WTC11 (cell line): ENCODE measurements at regions not wholly inside any gene's neighbourhood (a gene's known extent, or its start where the extent isn't known, plus 50 kb on each side); places are given as distances from the start of the nearest gene placed in this dataset.

ENCODE experiments used
- ATAC-seq: fragments of 200-7000 bp; cut with Tn5 transposase; 2 replicates; pipeline ENCODE4 v1.10.0; 2021; ENCODE audit warnings: mild to moderate bottlenecking, moderate library complexity
- CTCF ChIA-PET: fragments of 300-600 bp; sonication (Branson Sonifier 250); formaldehyde crosslinking; loops from one replicate; lab custom pipeline; 2021; ENCODE audit warnings: antibody characterized with exemption; lab: Charles Lee
- POLR2A ChIA-PET: fragments of 350-600 bp; sonication (Branson Sonifier 250); formaldehyde crosslinking; loops from one replicate; lab custom pipeline; 2021; ENCODE audit warnings: antibody characterized with exemption; lab: Charles Lee
- DNase-seq: peaks from one replicate; pipeline ENCODE4 v3.0.0; 2021; ENCODE audit warnings: low spot score
- H3K27ac Mint-ChIP-seq: 2 replicates; pipeline ENCODE4 v1.8.0; 2021; ENCODE audit warnings: mixed read lengths
- H3K27me3 Mint-ChIP-seq: 2 replicates; pipeline ENCODE4 v1.8.0; 2021; ENCODE audit warnings: low read depth, mild to moderate bottlenecking, moderate library complexity, mixed read lengths
- H3K36me3 Mint-ChIP-seq: 2 replicates; pipeline ENCODE4 v1.8.0; 2021; ENCODE audit warnings: mixed read lengths
- H3K4me1 Mint-ChIP-seq: 2 replicates; pipeline ENCODE4 v1.8.0; 2022; ENCODE audit warnings: mixed read lengths
- H3K4me3 Mint-ChIP-seq: 2 replicates; pipeline ENCODE4 v1.8.0; 2021; ENCODE audit warnings: mild to moderate bottlenecking, moderate library complexity, mixed read lengths
- H3K9me3 Mint-ChIP-seq: 2 replicates; pipeline ENCODE4 v1.8.0; 2021; ENCODE audit warnings: mixed read lengths
- AFF4 ChIP-seq: sonication (generic); formaldehyde crosslinking; IDR thresholded peaks from 2 replicates; pipeline ENCODE4 v1.8.1; 2023; ENCODE audit warnings: mild to moderate bottlenecking, missing genetic modification reagents, borderline replicate concordance
- CREB1 ChIP-seq: sonication (generic); formaldehyde crosslinking; IDR thresholded peaks from 2 replicates; pipeline ENCODE4 v1.8.0; 2023; ENCODE audit warnings: mild to moderate bottlenecking, missing genetic modification reagents
- ELF4 ChIP-seq: sonication (generic); formaldehyde crosslinking; IDR thresholded peaks from 2 replicates; pipeline ENCODE4 v1.8.1; 2022; ENCODE audit warnings: low read depth, mild to moderate bottlenecking, moderate library complexity, missing genetic modification reagents
- EMX1 ChIP-seq: fragments of 250-450 bp; sonication (Bioruptor Pico); IDR thresholded peaks from 2 replicates; pipeline ENCODE4 v1.8.0; 2021; ENCODE audit warnings: mild to moderate bottlenecking
- ETV6 ChIP-seq: sonication (generic); formaldehyde crosslinking; IDR thresholded peaks from 2 replicates; pipeline ENCODE4 v1.8.1; 2022; ENCODE audit warnings: mild to moderate bottlenecking, missing genetic modification reagents
- MYBL2 ChIP-seq: sonication (generic); formaldehyde crosslinking; IDR thresholded peaks from 2 replicates; pipeline ENCODE4 v1.8.1; 2023; ENCODE audit warnings: mild to moderate bottlenecking, moderate library complexity, missing genetic modification reagents
- SOX15 ChIP-seq: fragments of 250-450 bp; sonication (Bioruptor Pico); IDR thresholded peaks from 2 replicates; pipeline ENCODE4 v1.9.0; 2021; ENCODE audit warnings: mild to moderate bottlenecking
- USF1 ChIP-seq: sonication (generic); formaldehyde crosslinking; IDR thresholded peaks from 2 replicates; pipeline ENCODE4 v1.8.0; 2022; ENCODE audit warnings: mild to moderate bottlenecking, missing genetic modification reagents
- USF2 ChIP-seq: sonication (generic); formaldehyde crosslinking; IDR thresholded peaks from 2 replicates; pipeline ENCODE4 v1.8.1; 2023; ENCODE audit warnings: mild to moderate bottlenecking, missing genetic modification reagents, moderate library complexity
- ZNF425 ChIP-seq: fragments of 250-450 bp; sonication (Bioruptor Pico); conservative IDR thresholded peaks from 2 replicates; pipeline ENCODE4 v1.9.0; 2021; ENCODE audit warnings: mild to moderate bottlenecking
- ZNF671 ChIP-seq: fragments of 250-450 bp; sonication (Bioruptor Pico); IDR thresholded peaks from 2 replicates; pipeline ENCODE4 v1.8.0; 2021; ENCODE audit warnings: mild to moderate bottlenecking
- TF ChIP-seq, protein P1 (sequence below): sonication (generic); formaldehyde crosslinking; IDR thresholded peaks from 2 replicates; pipeline ENCODE4 v1.8.0; 2022; ENCODE audit warnings: missing genetic modification reagents
- TF ChIP-seq, protein P2 (sequence below): fragments of 250-450 bp; sonication (Bioruptor Pico); IDR thresholded peaks from 2 replicates; pipeline ENCODE4 v1.8.0; 2021; ENCODE audit warnings: mild to moderate bottlenecking

DNA sequence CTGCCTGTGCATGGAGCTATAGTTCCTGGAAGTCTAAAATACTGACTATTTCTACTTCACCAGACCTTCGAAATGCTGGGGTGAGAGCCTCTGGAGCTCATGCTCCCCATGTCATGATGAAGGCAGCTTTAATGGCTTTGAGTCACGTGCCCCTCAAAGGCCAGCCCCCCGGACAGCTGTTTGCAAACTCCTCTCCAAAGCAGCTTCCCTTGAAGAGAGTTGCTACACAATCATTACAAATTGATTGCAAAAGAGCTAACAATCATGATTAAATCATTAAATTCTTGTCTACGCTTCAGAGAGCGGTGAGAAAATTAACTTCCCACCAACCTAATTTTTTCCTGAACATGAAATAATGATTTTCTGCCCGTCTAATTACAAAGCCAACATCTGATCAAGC, 134.8 kb upstream of the IRX6 start:
- no peak for DNase-seq
- ChIA-PET CTCF (interaction anchor here (0.9 to 4.0 kb wide), 4 partner anchors 18 to 90 kb away, joined by 3 to 11 read pairs (median 4); no protein-coding TSS in a partner anchor), POLR2A (interaction anchor here (0.6 kb wide), 1 partner anchor 142 kb away, joined by 3 read pairs; no protein-coding TSS in a partner anchor)
- Mint-ChIP-seq H3K27me3 (no peaks in the 10 kb centered on the region; the same call in 1 of the 2 replicates), H3K27ac (no peak overlapping the region), H3K4me1 (peaks cover 25% of the 10 kb centered on the region), H3K36me3 (peaks cover 16% of the 10 kb centered on the region)
- TF ChIP-seq MYBL2 (CRISPR knock-in tag): no peak
- TF ChIP-seq USF2 (CRISPR knock-in tag): peak; percentile 81
- peak; percentile 75 for TF ChIP-seq USF1 (CRISPR knock-in tag)
- TF ChIP-seq, all 79 proteins: peak for 2
- no peak for ATAC-seq
- Mint-ChIP-seq H3K4me3 (no peak overlapping the region), H3K9me3 (peaks cover 24% of the 10 kb centered on the region)

GRCh38 chr16:55189682-55190636, 134.0 kb upstream of the IRX6 start:
- ChIA-PET CTCF (interaction anchor here (1.8 to 4.0 kb wide), 2 partner anchors 18 to 68 kb away, joined by 4 to 11 read pairs; no protein-coding TSS in a partner anchor), POLR2A (interaction anchor here (0.6 kb wide), 1 partner anchor 105 kb away, joined by 3 read pairs; no protein-coding TSS in a partner anchor)
- peak; percentile 16 for DNase-seq
- H3K4me3 Mint-ChIP-seq: peak overlapping the region; percentile 40
- TF ChIP-seq ETV6 (CRISPR knock-in tag) (0 out of 2 replicates have a peak, but pooled peaks have one; percentile 29), ZNF425 (CRISPR knock-in tag) (no peak)
- TF ChIP-seq, protein P1, sequence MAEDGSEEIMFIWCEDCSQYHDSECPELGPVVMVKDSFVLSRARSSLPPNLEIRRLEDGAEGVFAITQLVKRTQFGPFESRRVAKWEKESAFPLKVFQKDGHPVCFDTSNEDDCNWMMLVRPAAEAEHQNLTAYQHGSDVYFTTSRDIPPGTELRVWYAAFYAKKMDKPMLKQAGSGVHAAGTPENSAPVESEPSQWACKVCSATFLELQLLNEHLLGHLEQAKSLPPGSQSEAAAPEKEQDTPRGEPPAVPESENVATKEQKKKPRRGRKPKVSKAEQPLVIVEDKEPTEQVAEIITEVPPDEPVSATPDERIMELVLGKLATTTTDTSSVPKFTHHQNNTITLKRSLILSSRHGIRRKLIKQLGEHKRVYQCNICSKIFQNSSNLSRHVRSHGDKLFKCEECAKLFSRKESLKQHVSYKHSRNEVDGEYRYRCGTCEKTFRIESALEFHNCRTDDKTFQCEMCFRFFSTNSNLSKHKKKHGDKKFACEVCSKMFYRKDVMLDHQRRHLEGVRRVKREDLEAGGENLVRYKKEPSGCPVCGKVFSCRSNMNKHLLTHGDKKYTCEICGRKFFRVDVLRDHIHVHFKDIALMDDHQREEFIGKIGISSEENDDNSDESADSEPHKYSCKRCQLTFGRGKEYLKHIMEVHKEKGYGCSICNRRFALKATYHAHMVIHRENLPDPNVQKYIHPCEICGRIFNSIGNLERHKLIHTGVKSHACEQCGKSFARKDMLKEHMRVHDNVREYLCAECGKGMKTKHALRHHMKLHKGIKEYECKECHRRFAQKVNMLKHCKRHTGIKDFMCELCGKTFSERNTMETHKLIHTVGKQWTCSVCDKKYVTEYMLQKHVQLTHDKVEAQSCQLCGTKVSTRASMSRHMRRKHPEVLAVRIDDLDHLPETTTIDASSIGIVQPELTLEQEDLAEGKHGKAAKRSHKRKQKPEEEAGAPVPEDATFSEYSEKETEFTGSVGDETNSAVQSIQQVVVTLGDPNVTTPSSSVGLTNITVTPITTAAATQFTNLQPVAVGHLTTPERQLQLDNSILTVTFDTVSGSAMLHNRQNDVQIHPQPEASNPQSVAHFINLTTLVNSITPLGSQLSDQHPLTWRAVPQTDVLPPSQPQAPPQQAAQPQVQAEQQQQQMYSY: 0 out of 2 replicates have a peak, but pooled peaks have one; percentile 15
- H3K36me3 Mint-ChIP-seq: peaks cover 16% of the 10 kb centered on the region
- peaks cover 21% of the 10 kb centered on the region for H3K4me1 Mint-ChIP-seq
- peak; percentile 79 for ATAC-seq
- no peak overlapping the region for H3K27ac Mint-ChIP-seq
- peaks cover 24% of the 10 kb centered on the region for H3K9me3 Mint-ChIP-seq
- H3K27me3 Mint-ChIP-seq: no peaks in the 10 kb centered on the region; the same call in 1 of the 2 replicates

GRCh38 chr16:55192734-55193133, 131.3 kb upstream of the IRX6 start:
- no peak overlapping the region for H3K4me3 Mint-ChIP-seq
- H3K9me3 Mint-ChIP-seq: peaks cover 38% of the 10 kb centered on the region
- no peaks in the 10 kb centered on the region; the same call in 1 of the 2 replicates for H3K27me3 Mint-ChIP-seq
- POLR2A ChIA-PET: no interaction called here
- CTCF ChIA-PET: no interaction called here
- H3K36me3 Mint-ChIP-seq: peaks cover 26% of the 10 kb centered on the region
- peaks cover 27% of the 10 kb centered on the region for H3K4me1 Mint-ChIP-seq
- no peak for ATAC-seq
- no peak overlapping the region for H3K27ac Mint-ChIP-seq
- no peak for DNase-seq
- TF ChIP-seq MYBL2 (CRISPR knock-in tag) (no peak), CREB1 (CRISPR knock-in tag) (no peak), AFF4 (CRISPR knock-in tag) (no peak), ZNF671 (CRISPR knock-in tag) (no peak), ELF4 (no peak), EMX1 (no peak), SOX15 (CRISPR knock-in tag) (no peak)
- TF ChIP-seq, protein P2, sequence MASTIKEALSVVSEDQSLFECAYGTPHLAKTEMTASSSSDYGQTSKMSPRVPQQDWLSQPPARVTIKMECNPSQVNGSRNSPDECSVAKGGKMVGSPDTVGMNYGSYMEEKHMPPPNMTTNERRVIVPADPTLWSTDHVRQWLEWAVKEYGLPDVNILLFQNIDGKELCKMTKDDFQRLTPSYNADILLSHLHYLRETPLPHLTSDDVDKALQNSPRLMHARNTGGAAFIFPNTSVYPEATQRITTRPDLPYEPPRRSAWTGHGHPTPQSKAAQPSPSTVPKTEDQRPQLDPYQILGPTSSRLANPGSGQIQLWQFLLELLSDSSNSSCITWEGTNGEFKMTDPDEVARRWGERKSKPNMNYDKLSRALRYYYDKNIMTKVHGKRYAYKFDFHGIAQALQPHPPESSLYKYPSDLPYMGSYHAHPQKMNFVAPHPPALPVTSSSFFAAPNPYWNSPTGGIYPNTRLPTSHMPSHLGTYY: no peak
